ENCODE measurements at regions not wholly inside any gene's neighbourhood (a gene's known extent, or its start where the extent isn't known, plus 50 kb on each side); places are given as distances from the start of the nearest gene placed in this dataset.
"Not testable (repeated sequence)": the region's sequence is repeated elsewhere in the genome, so short reads cannot be mapped to it uniquely, and the experiment has no call there.

- TF ChIP-seq HMGXB4 (CRISPR knock-in tag; IDR thresholded peaks at IDR 0.05) (no peak), CBFB (CRISPR knock-in tag; IDR thresholded peaks at IDR 0.05; ENCODE audit: low read depth) (no peak)
Observed at GRCh38 chr7:53476566-53476965, 441.1 kb downstream of the POM121L12 start (continued).

- CTCF ChIA-PET = no interaction called here
Observed at GRCh38 chr7:53485354-53485753, 449.9 kb downstream of the POM121L12 start.

GRCh38 chr7:53491051-53491450 is 455.6 kb downstream of the POM121L12 start:
- CTCF ChIA-PET = no interaction called here
- H3K9me3 Mint-ChIP-seq = peaks cover 10% of the 10 kb centered on the region
- ATAC-seq = no peak

More at GRCh38 chr7:53485354-53485753, 449.9 kb downstream of the POM121L12 start:
- no peaks in the 10 kb centered on the region for H3K36me3 Mint-ChIP-seq
- 0 out of 2 replicates have a peak, but pooled peaks cover 4% of the 10 kb centered on the region for H3K9me3 Mint-ChIP-seq
- ATAC-seq (no peak), DNase-seq (ENCODE audit: low spot score) (no peak)
- H3K27me3 Mint-ChIP-seq (ENCODE audit: low read depth) = no peaks in the 10 kb centered on the region
- POLR2A ChIA-PET = no interaction called here
- no peak overlapping the region for H3K4me3 Mint-ChIP-seq
- H3K4me1 Mint-ChIP-seq = no peaks in the 10 kb centered on the region
- H3K27ac Mint-ChIP-seq = no peak overlapping the region
- TF ChIP-seq ZNF423 (CRISPR knock-in tag; IDR thresholded peaks at IDR 0.05) = no peak
- no peak for TF ChIP-seq JUN (CRISPR knock-in tag; IDR thresholded peaks at IDR 0.05)
- no peak for TF ChIP-seq ZNF425 (CRISPR knock-in tag; conservative IDR thresholded peaks at IDR 0.05)
- no peak for TF ChIP-seq ATF3 (CRISPR knock-in tag; conservative IDR thresholded peaks at IDR 0.05)
- TF ChIP-seq E2F4 (CRISPR knock-in tag; IDR thresholded peaks at IDR 0.05; ENCODE audit: borderline replicate concordance, low read depth) = no peak

GRCh38 chr7:53495181-53495580 is 459.7 kb downstream of the POM121L12 start:
- peaks cover 20% of the 10 kb centered on the region for H3K9me3 Mint-ChIP-seq
- H3K27me3 Mint-ChIP-seq (ENCODE audit: low read depth); POLR2A ChIA-PET; H3K4me3 Mint-ChIP-seq; H3K27ac Mint-ChIP-seq; ATAC-seq; H3K4me1 Mint-ChIP-seq; CTCF ChIA-PET; DNase-seq (ENCODE audit: low spot score); H3K36me3 Mint-ChIP-seq: not testable (repeated sequence)

More at GRCh38 chr7:53491051-53491450, 455.6 kb downstream of the POM121L12 start:
- DNase-seq (ENCODE audit: low spot score) = no peak
- no peak for TF ChIP-seq PREB (CRISPR knock-in tag; IDR thresholded peaks at IDR 0.05; ENCODE audit: borderline replicate concordance)
- no peak for TF ChIP-seq ATF1 (CRISPR knock-in tag; IDR thresholded peaks at IDR 0.05)
- no peak for TF ChIP-seq ZNF416 (CRISPR knock-in tag; IDR thresholded peaks at IDR 0.05)
- no peak for TF ChIP-seq E2F4 (CRISPR knock-in tag; IDR thresholded peaks at IDR 0.05; ENCODE audit: borderline replicate concordance, low read depth)
- no peak for TF ChIP-seq NR2C2 (CRISPR knock-in tag; IDR thresholded peaks at IDR 0.05)
- TF ChIP-seq ZNF671 (CRISPR knock-in tag; IDR thresholded peaks at IDR 0.05) = no peak
- no peak for TF ChIP-seq SMAD3 (CRISPR knock-in tag; IDR thresholded peaks at IDR 0.05; ENCODE audit: borderline replicate concordance)
- no peak for TF ChIP-seq OVOL2 (CRISPR knock-in tag; IDR thresholded peaks at IDR 0.05; ENCODE audit: borderline replicate concordance)
- TF ChIP-seq ZMAT4 (CRISPR knock-in tag; IDR thresholded peaks at IDR 0.05) = no peak
- no peak for TF ChIP-seq IRF2 (CRISPR knock-in tag; IDR thresholded peaks at IDR 0.05; ENCODE audit: borderline replicate concordance, low read depth)
- TF ChIP-seq E2F5 (CRISPR knock-in tag; IDR thresholded peaks at IDR 0.05) = no peak
- Mint-ChIP-seq H3K36me3 (peaks cover 2% of the 10 kb centered on the region; the same call in 1 of the 2 replicates), H3K27me3 (ENCODE audit: low read depth) (no peaks in the 10 kb centered on the region), H3K27ac (no peak overlapping the region; the same call in 1 of the 2 replicates), H3K4me3 (no peak overlapping the region), H3K4me1 (no peaks in the 10 kb centered on the region)
- POLR2A ChIA-PET = no interaction called here

Data from WTC11 (cell line).